HG02885 (cell line): ENCODE measurements at regions not wholly inside any gene's neighbourhood (a gene's known extent, or its start where the extent isn't known, plus 50 kb on each side); places are given as distances from the start of the nearest gene placed in this dataset.

ENCODE experiments used
- ATAC-seq: cut with Tn5 transposase; IDR thresholded peaks from one replicate; pipeline ENCODE4 v1.9.1; 2021; ENCODE audit warnings: mild to moderate bottlenecking; ENCODE audit not compliant: unreplicated experiment, poor library complexity

DNA sequence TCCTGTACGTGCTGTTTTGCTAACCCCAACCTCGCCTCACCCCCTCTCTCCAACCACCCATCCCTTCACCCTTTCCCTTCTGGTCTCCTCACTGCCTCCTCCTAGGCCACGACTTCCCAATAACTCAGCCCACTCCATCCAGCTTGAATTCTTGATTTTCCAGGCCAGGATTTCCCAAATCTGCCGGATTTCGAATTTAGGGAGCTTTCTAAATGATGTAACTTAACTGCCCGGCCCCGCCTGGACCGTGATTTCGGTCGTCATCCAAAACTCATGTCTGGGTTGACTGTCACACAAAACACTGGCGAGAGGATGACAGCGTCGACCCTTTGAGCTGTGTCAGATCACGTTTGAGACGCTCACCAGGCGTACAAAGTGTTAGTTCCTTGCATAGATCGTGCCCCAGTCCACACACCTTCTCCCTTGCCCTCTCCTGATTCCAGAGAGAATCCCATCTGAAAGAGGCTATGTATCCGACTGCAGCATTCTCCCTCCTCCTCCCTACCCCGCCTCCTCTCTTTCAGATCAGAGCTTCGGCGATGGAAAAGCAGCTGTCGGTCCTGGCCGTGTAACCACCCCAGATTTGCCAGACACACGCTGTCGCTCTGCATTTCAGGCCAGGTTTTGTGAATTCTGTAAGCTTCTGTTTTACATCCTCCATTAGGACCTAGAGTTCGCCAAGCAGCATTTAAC, 168.2 kb downstream of the GPX5 start:
- no peak for ATAC-seq

DNA sequence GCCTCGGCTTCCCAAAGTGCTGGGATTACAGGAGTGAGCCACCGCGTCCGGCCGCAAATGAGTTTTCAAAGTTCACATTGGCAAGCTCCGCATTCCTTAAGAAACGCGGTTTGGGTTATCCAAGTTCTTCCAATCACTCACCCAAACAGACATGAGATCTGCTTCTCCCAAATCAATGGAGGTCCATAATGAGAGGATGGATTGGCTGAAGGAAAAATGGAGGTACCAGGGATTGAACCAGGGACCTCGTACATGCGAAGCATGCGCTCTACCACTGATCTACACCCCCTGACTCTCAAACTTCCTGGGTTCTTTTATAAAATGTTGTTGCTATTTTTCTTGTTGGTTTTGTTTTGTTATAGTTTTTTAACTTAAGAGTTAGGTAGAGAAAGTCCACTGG, 170.0 kb downstream of the GPX5 start:
- ATAC-seq = no peak

DNA sequence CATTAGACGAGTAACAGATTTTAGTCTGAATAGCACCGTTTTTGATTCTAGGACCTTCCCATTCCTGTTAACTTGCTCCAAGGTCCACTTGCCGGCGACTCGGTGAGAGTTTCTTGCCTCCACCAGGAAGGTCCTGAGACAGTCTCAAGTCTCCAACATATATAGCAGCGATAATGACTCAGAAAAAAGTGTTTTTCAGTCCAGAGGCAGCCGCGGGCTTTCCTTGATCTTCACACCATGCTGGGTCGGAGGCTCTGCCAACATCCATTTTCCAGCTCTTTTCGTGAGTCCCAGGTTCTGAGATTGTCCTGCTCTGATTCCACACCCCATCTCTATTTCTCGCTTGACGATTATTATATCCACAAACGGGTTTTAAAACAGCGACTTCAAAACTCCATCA, 170.5 kb downstream of the GPX5 start:
- ATAC-seq = no peak

DNA sequence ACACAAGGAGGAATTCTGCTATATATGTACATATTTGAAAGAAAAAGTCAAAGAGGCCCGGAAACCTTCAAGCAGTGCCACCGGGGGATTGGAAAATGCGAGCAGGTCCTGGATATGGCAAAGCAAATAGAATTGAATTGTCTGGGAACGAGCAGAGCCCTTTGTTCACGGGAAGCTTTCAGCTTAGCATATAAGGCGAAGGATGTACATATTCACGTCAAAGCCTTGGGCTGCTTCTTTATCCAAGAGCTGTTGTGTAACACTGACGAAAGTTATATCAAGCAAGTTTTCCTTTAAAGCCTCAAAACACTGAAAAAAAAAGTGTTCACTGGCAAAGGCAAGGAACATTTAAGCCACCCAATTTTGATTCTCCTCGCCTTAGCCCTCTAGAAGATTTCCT, 171.0 kb downstream of the GPX5 start:
- ATAC-seq = no peak

DNA sequence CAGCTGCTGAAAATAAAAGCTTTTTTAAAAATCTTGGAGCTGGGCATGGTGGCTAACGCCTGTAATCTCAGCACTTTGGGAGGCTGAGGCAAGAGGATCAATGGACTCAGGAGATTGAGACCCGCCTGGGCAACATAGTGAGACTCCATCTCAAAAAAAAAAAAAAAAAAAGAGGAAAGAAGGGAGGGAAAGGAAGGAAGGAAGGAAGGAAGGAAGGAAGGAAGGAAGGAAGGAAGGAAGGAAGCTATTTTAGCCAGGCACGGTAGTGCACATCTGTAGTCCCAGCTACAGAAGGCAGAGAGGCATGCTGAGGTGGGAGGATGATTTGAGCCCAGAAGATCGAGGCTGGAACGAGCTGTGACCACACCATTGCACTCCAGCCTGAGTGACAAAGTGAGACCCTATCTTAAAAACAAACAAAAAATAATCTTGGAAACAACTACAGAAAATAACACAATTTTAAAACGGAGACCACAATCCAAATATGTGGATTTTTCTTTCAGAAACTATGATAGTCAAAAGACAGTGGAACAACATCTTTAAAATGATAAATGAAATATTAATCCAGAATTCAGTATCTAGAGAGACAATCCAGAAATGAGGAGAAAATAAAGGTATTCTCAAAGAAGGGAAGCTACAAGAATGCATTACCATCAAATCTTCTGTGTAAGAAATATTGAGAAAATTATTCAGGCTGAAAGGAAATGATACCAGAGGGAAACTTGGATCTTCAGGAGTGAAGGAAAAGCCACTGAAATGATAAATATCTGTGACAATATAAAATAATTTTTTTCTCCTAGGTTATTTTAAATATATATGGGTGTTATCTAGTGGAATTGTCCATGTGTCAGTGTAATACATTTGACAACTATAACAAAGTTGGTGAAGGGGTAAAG, 182.0 kb downstream of the GPX5 start:
- no peak for ATAC-seq

DNA sequence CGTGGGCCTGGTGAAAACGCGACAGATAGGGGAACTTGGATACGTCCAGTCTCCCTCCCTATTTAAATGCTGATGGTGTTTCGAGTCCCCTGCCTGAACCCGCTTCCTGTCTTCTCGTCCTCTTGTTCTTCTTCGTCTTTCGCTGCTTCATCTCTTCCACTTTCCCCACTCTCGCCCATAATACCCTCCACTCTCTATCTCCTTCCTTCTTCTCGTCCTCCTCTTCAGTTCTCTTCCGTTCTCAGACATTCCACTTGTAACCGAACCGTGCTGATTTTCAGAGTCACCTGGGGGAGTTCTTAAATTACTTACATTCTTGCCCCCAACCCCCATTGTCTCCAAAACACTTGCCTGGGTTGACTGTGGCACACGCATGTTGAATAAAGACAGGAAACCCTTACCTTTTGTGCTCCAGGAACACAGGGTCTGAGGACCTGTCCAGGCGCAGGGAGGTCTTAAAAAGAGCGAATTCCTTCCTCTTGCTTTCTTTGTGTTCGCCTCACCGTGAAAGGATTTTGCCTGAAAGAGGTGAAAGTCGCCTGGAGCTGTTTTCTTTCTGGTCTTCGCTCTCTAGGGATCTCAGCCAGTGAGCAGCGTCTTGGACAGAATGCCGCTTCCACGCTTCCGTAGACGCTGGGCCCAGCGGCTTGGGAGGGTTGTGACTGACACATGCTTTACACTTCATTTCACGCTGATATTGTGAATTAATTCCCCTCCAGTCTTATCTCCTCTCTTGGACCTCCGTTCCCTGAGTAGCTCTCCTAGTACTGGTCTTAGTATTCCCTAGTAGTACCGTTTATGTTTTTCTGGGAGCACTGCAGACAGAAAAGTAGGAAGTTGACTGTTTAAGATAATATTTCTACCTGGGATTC, 184.0 kb downstream of the GPX5 start:
- no peak for ATAC-seq

DNA sequence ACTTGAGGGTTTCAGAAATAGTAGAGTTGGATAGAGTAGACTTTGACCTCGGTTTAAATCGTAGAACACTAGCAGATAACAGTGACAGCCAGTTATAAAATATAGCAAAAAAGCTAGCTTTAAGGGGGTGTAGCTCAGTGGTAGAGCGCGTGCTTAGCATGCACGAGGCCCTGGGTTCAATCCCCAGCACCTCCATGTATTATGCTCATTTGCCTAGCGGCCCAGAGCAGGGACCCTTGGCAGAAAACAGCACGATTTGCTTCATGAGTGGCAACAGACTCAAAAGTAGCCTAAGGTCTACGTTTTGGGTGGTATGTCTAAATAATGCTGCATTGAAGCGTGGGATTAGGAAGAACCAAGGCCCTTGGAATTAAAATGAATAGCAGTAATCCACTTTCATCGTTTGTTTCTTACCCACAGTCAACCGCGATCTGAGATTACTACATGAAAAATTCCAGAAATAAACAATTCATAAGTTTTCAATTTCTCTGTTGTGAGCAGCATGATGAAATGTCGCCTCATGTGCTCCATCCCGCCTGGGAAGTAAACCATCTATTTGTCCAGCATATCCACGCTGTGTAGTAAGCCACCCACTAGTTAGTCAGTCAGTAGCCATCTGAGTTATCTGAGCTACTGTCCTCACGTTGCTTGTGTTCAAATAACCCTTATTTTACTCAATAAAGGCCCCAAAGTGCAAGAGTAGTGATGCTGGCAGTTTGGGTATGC, 184.9 kb downstream of the GPX5 start:
- ATAC-seq = no peak

DNA sequence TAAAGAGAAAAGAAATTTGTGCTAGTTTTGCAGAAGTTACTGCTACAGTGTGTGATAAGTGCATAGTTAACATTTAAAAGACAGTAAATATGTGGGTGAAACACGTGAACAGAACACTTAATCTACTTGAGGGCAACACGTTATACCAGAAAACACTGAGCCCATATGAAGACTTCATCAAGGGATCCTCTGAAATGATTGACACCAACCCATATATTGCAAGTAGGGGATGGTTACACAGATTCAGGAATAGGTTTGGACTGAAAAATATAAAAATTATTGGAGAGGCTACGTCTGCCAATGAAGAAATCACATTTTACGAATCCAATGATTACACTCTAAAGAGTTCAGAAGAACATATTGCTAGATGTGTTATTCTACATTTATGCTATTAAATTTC, 185.6 kb downstream of the GPX5 start:
- no peak for ATAC-seq

DNA sequence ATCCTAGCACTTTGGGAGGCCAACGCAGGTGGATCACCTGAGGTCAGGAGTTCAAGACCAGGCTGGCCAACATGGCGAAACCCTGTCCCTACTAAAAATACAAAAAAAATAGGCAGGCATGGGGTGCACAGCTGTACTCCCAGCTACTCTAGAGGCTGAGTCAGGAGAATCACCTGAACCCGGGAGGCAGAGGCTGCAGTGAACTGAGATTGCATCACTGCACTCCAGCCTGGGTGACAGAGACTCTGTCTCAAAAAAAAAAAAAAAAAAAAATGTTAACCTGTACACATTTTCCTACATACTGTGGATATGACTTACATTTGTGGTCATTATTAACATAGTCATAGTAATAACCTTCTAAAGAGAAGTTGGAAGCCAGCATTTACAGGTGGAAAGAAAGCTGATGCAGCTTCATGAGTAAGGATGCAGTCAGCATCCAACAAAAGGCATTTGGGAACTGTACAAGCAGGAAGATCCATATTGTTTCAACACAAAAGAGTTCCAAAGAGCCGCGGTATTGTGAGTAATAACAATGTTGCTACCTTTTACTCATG, 186.2 kb downstream of the GPX5 start:
- no peak for ATAC-seq

DNA sequence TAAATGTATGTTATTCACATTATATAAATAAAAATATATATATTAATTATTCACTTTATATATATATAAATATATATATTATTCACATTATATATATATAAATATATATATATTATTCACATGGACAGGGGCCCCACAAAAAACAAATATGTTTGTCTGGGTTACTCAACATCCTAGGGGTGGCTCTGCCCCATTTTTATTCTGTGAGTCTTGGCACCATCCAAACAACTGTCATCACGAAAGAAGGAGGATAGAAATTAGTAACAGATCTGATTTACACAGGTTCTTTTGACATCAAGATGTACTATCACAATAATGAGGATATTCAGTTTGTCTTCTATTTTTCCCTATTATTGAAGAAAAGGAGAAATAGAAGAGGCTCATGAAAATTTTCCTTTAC, 187.3 kb downstream of the GPX5 start:
- no peak for ATAC-seq

DNA sequence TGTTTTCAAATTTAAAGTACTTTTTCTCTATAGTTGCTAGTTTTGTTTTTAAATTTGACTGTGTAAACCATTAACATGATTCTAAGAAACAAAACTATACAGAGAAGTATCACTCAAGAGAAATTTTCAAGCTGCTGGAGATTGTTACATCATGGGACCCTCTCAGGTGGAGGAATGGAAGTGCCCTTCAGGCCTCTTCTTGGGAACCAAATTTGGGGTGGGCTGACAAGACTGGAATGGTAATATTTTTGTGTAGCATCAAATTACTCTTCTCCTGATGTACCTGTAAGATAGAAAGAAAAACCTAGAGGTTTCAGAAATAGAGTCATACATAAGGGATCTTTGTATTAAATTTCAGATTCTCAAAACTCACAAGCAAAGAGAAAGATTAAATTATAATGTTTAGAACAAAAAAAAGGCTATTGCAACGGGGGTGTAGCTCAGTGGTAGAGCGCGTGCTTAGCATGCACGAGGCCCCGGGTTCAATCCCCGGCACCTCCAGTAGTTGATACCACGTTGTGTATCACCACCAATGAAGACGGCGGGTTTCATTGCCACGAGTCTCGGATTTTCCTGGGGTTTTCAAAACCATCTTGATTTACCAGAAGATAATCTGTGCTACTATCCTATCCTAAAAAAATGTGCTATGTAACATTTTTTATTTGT, 193.7 kb downstream of the GPX5 start:
- ATAC-seq = no peak

DNA sequence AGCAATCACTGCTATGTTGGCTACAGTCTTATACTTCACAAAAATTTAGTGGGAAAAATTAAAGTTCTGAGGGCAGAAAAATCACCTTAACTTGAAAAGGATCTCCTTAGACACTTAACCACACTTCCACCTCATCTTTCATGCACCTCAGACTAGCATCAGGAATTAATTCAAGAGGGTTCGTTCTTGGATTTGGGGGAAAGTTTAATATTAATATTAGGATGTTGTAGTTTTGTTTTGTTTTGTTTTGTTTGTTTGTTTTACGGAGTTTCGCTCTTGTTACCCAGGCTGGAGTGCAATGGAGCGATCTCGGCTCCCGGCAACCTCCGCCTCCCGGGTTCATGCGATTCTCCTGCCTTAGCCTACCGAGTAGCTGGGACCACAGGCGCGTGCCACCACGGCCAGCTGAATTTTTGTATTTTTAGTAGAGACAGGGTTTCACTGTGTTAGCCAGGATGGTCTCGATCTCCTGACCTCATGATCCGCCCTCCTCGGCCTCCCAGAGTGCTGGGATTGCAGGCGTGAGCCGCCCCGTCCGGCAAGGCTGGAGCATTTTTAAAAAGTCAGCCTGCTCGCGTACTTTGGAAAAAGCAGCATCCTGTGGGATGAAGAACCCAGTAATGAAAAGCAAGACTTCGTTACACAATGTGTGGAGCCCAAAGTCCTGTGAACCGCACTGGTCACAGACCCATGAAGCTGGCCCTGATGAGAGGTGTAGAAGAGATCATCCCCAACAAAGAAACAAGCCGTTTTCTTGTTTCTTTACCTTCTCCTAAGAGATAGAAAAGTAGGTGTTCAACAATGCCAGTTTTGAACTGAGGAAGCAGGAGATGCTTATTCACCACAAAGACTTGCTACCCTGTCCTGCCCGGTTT, 194.9 kb downstream of the GPX5 start:
- no peak for ATAC-seq

DNA sequence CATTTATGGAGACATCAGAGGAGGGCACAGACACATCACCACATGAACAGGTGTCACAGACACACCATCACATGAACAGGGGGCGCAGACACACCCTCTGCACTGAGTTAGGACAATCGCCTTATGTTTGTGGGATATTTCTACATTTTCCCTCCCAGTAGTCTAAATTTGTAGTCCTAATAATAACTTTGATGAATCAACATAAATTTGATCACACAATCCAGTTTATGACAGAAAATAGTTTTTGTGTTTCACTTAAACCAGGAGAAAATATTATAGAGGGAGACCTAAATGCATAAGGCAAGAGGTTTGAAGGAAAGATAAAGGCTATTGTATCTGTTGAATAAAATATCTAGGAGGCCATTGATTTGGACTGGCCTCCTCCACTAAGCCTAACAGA, 195.7 kb downstream of the GPX5 start:
- ATAC-seq = no peak

DNA sequence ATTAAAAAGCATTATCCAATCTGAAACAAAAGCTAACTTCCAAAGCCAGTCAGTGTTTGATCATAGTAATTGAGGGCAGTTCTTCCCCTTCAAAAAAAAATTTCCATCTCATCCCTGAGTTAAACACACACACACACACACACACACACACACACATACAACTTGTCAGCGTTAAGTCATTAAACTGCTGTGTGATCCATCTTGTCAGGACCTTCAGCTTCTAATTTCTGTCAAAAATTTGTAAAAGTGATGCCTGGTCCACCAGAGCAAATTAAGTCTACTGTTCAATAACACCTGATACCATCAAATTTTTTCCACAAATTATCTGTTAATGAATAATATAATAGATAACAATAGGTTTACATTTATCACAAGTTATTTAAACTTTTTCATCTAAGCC, 198.7 kb downstream of the GPX5 start:
- ATAC-seq = no peak

DNA sequence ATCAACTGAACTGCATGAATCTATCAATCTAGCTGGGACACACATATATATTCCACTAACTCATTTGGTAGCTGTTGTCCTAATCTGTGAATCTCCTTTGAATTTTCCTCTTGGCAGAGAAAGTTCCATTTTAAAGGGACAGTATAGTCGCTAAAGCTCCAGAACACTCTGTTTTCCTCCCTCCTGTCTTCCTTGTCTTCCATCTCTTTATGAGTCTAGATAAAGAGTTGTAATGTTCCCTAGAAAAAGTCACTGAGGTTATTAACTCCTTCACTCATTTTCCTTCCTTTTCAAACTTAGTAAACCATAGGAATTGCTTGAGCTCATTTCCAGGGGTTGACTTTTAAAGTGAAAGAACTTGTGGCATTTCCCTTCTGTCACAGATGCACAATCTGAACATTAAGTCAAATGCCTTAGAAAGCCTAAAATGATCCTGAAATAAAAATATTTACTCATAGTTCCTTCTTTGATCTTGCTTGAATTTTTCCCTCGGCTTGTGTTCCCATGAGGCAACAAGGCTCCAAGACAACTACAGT, 198.4 kb downstream of the TRIM27 start:
- no peak for ATAC-seq

DNA sequence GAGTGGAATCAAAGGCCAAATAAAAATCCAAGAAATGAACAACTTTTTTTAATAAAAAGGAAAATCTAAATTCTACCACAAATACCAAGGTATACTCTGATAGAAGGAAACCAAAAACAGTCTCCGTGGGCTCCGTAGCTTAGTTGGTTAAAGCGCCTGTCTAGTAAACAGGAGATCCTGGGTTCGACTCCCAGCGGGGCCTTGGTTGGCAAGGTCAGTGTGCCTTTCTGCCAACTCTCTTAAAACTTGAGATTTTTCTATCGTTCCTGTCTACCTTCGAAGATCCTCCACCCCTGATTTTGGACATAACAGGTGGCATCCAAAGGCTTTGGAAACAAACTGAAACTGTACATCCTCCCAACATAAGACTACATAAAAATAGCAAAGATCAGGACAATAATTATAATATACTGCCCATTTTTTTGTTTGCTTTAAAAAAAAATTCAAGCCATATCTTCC, 197.9 kb downstream of the TRIM27 start:
- no peak for ATAC-seq

DNA sequence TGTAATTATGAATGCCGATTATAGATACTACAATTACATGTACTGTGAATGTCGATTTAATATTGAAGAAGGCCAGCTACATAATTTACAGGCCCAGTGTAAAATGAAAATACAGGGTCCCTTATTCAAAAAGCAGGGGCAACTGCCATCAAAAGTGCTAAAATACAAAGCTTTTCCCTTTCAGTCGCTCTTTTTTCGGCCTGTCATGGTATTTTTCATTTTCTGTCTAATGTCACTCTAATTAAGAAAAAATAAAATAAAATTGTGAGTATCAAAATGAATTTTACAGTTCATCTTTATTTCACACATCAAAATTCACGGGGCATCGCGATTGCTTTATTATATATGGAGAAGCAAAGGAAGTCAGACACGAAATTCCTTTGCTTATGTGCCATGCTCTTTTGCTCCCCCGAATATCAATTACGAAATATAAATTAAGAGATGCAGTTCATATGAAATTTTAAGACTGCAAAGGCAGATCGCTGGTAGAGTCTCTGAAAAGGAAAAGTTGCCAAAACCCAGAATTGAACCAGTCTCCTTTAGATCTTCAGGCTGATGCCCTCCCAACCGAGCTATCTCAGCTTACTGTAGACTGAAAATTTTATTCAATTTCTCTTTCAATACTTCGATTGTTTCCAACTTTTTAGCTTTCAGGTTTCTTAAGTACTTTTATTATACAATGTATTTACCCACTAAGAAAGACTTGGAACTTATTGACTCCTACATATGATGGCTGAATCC, 197.0 kb downstream of the TRIM27 start:
- no peak for ATAC-seq
